GM23338 (cell line): ENCODE measurements at regions not wholly inside any gene's neighbourhood (a gene's known extent, or its start where the extent isn't known, plus 50 kb on each side); places are given as distances from the start of the nearest gene placed in this dataset.
A peak's percentile ranks its signal among the peaks of the same experiment; 100 is the strongest.

Source experiments
- ATAC-seq: fragments of 200-7000 bp; cut with Tn5 transposase; 3 replicates; pipeline ENCODE4 v1.9.1; 2020
- DNase-seq: peaks from one replicate; pipeline ENCODE4 v3.0.0-alpha.2; 2015; ENCODE audit warnings: low spot score
- H2AFZ ChIP-seq: fragments of 200-600 bp; sonication (generic); 2 replicates; pipeline ENCODE4 v1.8.0; 2016; ENCODE audit warnings: antibody characterized with exemption, mild to moderate bottlenecking, moderate library complexity
- H3F3A ChIP-seq: fragments of 200-600 bp; sonication (generic); replicated peaks from 2 replicates; pipeline ENCODE4 v1.8.0; 2017; ENCODE audit warnings: antibody characterized with exemption, mixed run types, low read depth
- H3K27ac ChIP-seq: fragments of 200-600 bp; sonication (generic); 2 replicates; pipeline ENCODE4 v1.6.1; 2016; ENCODE audit warnings: low read depth
- H3K27me3 ChIP-seq: fragments of 200-600 bp; sonication (generic); 2 replicates; pipeline ENCODE4 v1.8.0; 2016; ENCODE audit warnings: mild to moderate bottlenecking, mixed run types, moderate library complexity; ENCODE audit not compliant: insufficient read depth
- H3K36me3 ChIP-seq: fragments of 200-600 bp; sonication (generic); 2 replicates; pipeline ENCODE4 v1.8.0; 2016; ENCODE audit warnings: mild to moderate bottlenecking; ENCODE audit not compliant: insufficient read depth
- H3K4me1 ChIP-seq: fragments of 200-600 bp; sonication (generic); 2 replicates; pipeline ENCODE4 v1.8.0; 2016; ENCODE audit warnings: mild to moderate bottlenecking, moderate library complexity; ENCODE audit not compliant: insufficient read depth
- H3K4me2 ChIP-seq: fragments of 200-600 bp; sonication (generic); 2 replicates; pipeline ENCODE4 v1.7.1; 2017; ENCODE audit warnings: mixed run types
- H3K4me3 ChIP-seq: fragments of 200-600 bp; sonication (generic); 2 replicates; pipeline ENCODE4 v1.6.1; 2016; ENCODE audit warnings: mixed run types
- H3K79me2 ChIP-seq: fragments of 200-600 bp; sonication (generic); replicated peaks from 2 replicates; pipeline ENCODE4 v1.8.0; 2017; ENCODE audit warnings: mild to moderate bottlenecking; ENCODE audit not compliant: insufficient read depth
- H3K9me2 ChIP-seq: fragments of 200-600 bp; sonication (generic); 2 replicates; pipeline ENCODE4 v1.8.0; 2017; ENCODE audit not compliant: insufficient read depth
- H4K20me1 ChIP-seq: fragments of 200-600 bp; sonication (generic); replicated peaks from 2 replicates; pipeline ENCODE4 v1.8.0; 2017; ENCODE audit warnings: mild to moderate bottlenecking; ENCODE audit not compliant: insufficient read depth
- H3K27ac Mint-ChIP-seq: 2 replicates; pipeline ENCODE4 v1.8.0; 2020; ENCODE audit warnings: inconsistent platforms, mild to moderate bottlenecking, moderate library complexity, mixed read lengths
- H3K27me3 Mint-ChIP-seq: 3 replicates; pipeline ENCODE4 v1.8.0; 2022; ENCODE audit warnings: low read depth, mild to moderate bottlenecking, moderate library complexity, mixed read lengths, inconsistent platforms; ENCODE audit not compliant: insufficient read depth, poor library complexity
- H3K36me3 Mint-ChIP-seq: 3 replicates; pipeline ENCODE4 v1.8.0; 2021; ENCODE audit warnings: low read depth, mild to moderate bottlenecking, inconsistent platforms, moderate library complexity, mixed read lengths
- H3K4me1 Mint-ChIP-seq: 3 replicates; pipeline ENCODE4 v1.8.0; 2020; ENCODE audit warnings: mild to moderate bottlenecking, inconsistent platforms, mixed read lengths
- H3K4me3 Mint-ChIP-seq: 3 replicates; pipeline ENCODE4 v1.8.0; 2021; ENCODE audit warnings: moderate library complexity, mild to moderate bottlenecking, inconsistent platforms, mixed read lengths
- H3K9me3 Mint-ChIP-seq: 3 replicates; pipeline ENCODE4 v1.8.0; 2020; ENCODE audit warnings: moderate library complexity, mild to moderate bottlenecking, inconsistent platforms, mixed read lengths
- CREB1 ChIP-seq: fragments of 250-450 bp; sonication (Bioruptor Pico); IDR thresholded peaks from 2 replicates; pipeline ENCODE4 v1.5.0; 2020; ENCODE audit warnings: low read depth, mild to moderate bottlenecking, moderate library complexity
- EZH2 ChIP-seq: fragments of 200-600 bp; sonication (generic); IDR thresholded peaks from one replicate; pipeline ENCODE4 v1.8.0; 2017; ENCODE audit warnings: antibody characterized with exemption, mild to moderate bottlenecking, low read depth; ENCODE audit not compliant: unreplicated experiment
- EZH2phosphoT487 ChIP-seq: fragments of 200-600 bp; sonication (generic); IDR thresholded peaks from one replicate; pipeline ENCODE4 v1.8.1; 2018; ENCODE audit warnings: antibody characterized with exemption; ENCODE audit not compliant: unreplicated experiment
- NANOG ChIP-seq: IDR thresholded peaks from 2 replicates; pipeline ENCODE4 v1.6.1; 2016; ENCODE audit warnings: antibody characterized with exemption, borderline replicate concordance
- STAT1 ChIP-seq: IDR thresholded peaks from one replicate; pipeline ENCODE4 v1.6.1; 2016; ENCODE audit warnings: antibody characterized with exemption; ENCODE audit not compliant: unreplicated experiment
- ZNF114 ChIP-seq: fragments of 250-450 bp; sonication (Bioruptor Pico); IDR thresholded peaks from 2 replicates; pipeline ENCODE4 v1.5.0; 2020; ENCODE audit warnings: mild to moderate bottlenecking, moderate library complexity
- TF ChIP-seq, protein P1 (sequence below): IDR thresholded peaks from 2 replicates; pipeline ENCODE4 v1.6.1; 2016; ENCODE audit warnings: antibody characterized with exemption
- TF ChIP-seq, protein P2 (sequence below), 2 experiments: fragments of 200-600 bp in 1 of 2; sonication (generic) in 1 of 2; conservative IDR thresholded peaks; 2 replicates each; pipeline versions ENCODE4 v1.5.1 to v1.6.1; 2016 to 2017; ENCODE audit warnings: antibody characterized with exemption in 2 of 2, low read depth in 2 of 2, mild to moderate bottlenecking in 2 of 2, moderate library complexity in 1 of 2
- TF ChIP-seq, protein P3 (sequence below): fragments of 250-450 bp; sonication (Bioruptor Pico); IDR thresholded peaks from 2 replicates; pipeline ENCODE4 v1.5.0; 2020; ENCODE audit warnings: mild to moderate bottlenecking, moderate library complexity
- TF ChIP-seq, protein P4 (sequence below): IDR thresholded peaks from one replicate; pipeline ENCODE4 v1.6.1; 2018; ENCODE audit warnings: antibody characterized with exemption; ENCODE audit not compliant: unreplicated experiment

DNA sequence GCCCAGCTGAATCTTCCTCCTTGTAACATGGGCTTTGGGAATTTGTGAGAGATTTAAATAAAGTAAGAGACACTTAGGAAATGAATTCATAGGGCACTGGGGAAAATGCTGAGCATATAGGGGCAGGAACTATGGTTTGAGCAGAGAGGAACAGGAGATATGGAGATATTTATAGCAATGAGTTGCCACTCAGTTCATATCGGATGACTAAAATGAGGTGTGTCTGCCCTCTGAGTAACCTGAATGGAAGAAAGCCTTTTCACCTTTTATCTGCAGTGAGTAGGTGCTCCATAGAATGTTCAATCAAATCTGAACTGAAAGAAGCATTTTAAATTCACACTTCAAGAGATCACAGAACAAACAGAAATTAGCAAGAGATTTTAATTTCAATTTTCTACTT, 105.7 kb downstream of the CEP44 start (continued):
- TF ChIP-seq, protein P1, sequence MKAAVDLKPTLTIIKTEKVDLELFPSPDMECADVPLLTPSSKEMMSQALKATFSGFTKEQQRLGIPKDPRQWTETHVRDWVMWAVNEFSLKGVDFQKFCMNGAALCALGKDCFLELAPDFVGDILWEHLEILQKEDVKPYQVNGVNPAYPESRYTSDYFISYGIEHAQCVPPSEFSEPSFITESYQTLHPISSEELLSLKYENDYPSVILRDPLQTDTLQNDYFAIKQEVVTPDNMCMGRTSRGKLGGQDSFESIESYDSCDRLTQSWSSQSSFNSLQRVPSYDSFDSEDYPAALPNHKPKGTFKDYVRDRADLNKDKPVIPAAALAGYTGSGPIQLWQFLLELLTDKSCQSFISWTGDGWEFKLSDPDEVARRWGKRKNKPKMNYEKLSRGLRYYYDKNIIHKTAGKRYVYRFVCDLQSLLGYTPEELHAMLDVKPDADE = no peak

DNA sequence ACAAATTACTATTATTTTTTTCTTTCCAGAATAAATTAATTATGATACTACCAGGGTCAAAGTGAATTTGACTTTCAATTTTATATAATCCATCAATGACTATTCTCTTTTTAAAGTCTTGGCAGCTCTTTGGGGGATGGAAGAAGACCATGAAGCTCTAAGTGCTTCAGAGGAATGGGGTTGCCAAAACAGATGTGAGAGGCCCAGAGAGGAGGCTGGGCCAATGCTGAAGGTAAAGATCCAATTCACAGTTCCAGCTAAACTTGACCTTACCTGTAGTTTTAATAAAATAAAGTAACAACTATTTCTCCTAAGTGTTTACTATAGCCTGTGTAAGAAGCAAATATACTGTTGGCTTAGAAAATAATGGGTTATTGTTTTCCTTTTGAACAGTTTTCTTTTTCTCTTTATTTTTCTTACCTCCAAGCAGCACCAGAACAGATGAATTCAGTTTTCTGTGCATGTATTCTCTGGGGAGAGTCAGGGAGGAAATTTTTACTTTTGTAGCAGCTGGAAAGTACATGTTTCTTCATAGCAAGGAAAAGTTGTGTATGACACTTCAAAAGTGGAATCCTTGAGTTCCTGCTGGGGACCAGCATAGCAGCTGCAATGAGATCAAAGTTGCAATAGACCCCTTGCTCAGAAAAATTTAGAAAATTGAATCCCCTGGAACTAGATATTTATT, 104.9 kb downstream of the CEP44 start:
- ATAC-seq (no peak), DNase-seq (no peak)
- H4K20me1 ChIP-seq = no peaks in the 10 kb centered on the region
- H3K9me2 ChIP-seq = no peaks in the 10 kb centered on the region; the same call in 1 of the 2 replicates
- H3K4me2 ChIP-seq = no peak overlapping the region
- Mint-ChIP-seq H3K27ac (no peak overlapping the region), H3K36me3 (no peaks in the 10 kb centered on the region; the same call in 1 of the 3 replicates), H3K9me3 (no peaks in the 10 kb centered on the region), H3K4me3 (no peak overlapping the region), H3K27me3 (peaks cover 2% of the 10 kb centered on the region), H3K4me1 (peaks cover 5% of the 10 kb centered on the region; the same call in 2 of the 3 replicates)
- H3K27ac ChIP-seq = no peak overlapping the region
- no peaks in the 10 kb centered on the region for H3K36me3 ChIP-seq
- H3K27me3 ChIP-seq = no peaks in the 10 kb centered on the region
- no peaks in the 10 kb centered on the region for H3K79me2 ChIP-seq
- H3F3A ChIP-seq = no peaks in the 10 kb centered on the region
- no peak overlapping the region for H3K4me3 ChIP-seq
- H3K4me1 ChIP-seq = peaks cover 4% of the 10 kb centered on the region; the same call in 1 of the 2 replicates
- H2AFZ ChIP-seq = 0 out of 2 replicates have a peak overlapping the region, but pooled peaks have one; percentile 14
- TF ChIP-seq, protein P2, sequence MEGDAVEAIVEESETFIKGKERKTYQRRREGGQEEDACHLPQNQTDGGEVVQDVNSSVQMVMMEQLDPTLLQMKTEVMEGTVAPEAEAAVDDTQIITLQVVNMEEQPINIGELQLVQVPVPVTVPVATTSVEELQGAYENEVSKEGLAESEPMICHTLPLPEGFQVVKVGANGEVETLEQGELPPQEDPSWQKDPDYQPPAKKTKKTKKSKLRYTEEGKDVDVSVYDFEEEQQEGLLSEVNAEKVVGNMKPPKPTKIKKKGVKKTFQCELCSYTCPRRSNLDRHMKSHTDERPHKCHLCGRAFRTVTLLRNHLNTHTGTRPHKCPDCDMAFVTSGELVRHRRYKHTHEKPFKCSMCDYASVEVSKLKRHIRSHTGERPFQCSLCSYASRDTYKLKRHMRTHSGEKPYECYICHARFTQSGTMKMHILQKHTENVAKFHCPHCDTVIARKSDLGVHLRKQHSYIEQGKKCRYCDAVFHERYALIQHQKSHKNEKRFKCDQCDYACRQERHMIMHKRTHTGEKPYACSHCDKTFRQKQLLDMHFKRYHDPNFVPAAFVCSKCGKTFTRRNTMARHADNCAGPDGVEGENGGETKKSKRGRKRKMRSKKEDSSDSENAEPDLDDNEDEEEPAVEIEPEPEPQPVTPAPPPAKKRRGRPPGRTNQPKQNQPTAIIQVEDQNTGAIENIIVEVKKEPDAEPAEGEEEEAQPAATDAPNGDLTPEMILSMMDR (conservative IDR thresholded peaks at IDR 0.05; ENCODE audit: low read depth in 2 of 2) = no peak
- TF ChIP-seq NANOG (no peak), ZNF114 (no peak), CREB1 (no peak), STAT1 (no peak), EZH2 (no peak), EZH2phosphoT487 (no peak)
- TF ChIP-seq, protein P3, sequence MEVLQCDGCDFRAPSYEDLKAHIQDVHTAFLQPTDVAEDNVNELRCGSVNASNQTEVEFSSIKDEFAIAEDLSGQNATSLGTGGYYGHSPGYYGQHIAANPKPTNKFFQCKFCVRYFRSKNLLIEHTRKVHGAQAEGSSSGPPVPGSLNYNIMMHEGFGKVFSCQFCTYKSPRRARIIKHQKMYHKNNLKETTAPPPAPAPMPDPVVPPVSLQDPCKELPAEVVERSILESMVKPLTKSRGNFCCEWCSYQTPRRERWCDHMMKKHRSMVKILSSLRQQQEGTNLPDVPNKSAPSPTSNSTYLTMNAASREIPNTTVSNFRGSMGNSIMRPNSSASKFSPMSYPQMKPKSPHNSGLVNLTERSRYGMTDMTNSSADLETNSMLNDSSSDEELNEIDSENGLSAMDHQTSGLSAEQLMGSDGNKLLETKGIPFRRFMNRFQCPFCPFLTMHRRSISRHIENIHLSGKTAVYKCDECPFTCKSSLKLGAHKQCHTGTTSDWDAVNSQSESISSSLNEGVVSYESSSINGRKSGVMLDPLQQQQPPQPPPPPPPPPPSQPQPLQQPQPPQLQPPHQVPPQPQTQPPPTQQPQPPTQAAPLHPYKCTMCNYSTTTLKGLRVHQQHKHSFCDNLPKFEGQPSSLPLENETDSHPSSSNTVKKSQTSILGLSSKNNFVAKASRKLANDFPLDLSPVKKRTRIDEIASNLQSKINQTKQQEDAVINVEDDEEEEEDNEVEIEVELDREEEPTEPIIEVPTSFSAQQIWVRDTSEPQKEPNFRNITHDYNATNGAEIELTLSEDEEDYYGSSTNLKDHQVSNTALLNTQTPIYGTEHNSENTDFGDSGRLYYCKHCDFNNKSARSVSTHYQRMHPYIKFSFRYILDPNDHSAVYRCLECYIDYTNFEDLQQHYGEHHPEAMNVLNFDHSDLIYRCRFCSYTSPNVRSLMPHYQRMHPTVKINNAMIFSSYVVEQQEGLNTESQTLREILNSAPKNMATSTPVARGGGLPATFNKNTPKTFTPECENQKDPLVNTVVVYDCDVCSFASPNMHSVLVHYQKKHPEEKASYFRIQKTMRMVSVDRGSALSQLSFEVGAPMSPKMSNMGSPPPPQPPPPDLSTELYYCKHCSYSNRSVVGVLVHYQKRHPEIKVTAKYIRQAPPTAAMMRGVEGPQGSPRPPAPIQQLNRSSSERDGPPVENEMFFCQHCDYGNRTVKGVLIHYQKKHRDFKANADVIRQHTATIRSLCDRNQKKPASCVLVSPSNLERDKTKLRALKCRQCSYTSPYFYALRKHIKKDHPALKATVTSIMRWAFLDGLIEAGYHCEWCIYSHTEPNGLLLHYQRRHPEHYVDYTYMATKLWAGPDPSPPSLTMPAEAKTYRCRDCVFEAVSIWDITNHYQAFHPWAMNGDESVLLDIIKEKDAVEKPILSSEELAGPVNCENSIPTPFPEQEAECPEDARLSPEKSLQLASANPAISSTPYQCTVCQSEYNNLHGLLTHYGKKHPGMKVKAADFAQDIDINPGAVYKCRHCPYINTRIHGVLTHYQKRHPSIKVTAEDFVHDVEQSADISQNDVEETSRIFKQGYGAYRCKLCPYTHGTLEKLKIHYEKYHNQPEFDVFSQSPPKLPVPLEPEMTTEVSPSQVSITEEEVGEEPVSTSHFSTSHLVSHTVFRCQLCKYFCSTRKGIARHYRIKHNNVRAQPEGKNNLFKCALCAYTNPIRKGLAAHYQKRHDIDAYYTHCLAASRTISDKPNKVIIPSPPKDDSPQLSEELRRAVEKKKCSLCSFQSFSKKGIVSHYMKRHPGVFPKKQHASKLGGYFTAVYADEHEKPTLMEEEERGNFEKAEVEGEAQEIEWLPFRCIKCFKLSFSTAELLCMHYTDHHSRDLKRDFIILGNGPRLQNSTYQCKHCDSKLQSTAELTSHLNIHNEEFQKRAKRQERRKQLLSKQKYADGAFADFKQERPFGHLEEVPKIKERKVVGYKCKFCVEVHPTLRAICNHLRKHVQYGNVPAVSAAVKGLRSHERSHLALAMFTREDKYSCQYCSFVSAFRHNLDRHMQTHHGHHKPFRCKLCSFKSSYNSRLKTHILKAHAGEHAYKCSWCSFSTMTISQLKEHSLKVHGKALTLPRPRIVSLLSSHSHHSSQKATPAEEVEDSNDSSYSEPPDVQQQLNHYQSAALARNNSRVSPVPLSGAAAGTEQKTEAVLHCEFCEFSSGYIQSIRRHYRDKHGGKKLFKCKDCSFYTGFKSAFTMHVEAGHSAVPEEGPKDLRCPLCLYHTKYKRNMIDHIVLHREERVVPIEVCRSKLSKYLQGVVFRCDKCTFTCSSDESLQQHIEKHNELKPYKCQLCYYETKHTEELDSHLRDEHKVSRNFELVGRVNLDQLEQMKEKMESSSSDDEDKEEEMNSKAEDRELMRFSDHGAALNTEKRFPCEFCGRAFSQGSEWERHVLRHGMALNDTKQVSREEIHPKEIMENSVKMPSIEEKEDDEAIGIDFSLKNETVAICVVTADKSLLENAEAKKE (CRISPR knock-in tag) = no peak
- TF ChIP-seq, protein P1 = no peak
- TF ChIP-seq, protein P4, sequence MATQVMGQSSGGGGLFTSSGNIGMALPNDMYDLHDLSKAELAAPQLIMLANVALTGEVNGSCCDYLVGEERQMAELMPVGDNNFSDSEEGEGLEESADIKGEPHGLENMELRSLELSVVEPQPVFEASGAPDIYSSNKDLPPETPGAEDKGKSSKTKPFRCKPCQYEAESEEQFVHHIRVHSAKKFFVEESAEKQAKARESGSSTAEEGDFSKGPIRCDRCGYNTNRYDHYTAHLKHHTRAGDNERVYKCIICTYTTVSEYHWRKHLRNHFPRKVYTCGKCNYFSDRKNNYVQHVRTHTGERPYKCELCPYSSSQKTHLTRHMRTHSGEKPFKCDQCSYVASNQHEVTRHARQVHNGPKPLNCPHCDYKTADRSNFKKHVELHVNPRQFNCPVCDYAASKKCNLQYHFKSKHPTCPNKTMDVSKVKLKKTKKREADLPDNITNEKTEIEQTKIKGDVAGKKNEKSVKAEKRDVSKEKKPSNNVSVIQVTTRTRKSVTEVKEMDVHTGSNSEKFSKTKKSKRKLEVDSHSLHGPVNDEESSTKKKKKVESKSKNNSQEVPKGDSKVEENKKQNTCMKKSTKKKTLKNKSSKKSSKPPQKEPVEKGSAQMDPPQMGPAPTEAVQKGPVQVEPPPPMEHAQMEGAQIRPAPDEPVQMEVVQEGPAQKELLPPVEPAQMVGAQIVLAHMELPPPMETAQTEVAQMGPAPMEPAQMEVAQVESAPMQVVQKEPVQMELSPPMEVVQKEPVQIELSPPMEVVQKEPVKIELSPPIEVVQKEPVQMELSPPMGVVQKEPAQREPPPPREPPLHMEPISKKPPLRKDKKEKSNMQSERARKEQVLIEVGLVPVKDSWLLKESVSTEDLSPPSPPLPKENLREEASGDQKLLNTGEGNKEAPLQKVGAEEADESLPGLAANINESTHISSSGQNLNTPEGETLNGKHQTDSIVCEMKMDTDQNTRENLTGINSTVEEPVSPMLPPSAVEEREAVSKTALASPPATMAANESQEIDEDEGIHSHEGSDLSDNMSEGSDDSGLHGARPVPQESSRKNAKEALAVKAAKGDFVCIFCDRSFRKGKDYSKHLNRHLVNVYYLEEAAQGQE = no peak
